ENCODE measurements at regions not wholly inside any gene's neighbourhood (a gene's known extent, or its start where the extent isn't known, plus 50 kb on each side); places are given as distances from the start of the nearest gene placed in this dataset.

GRCh38 chr16:64621616-64622015, 500.2 kb downstream of the CDH11 start:
- intact Hi-C loops (cut with DNase I, micrococcal nuclease) = no loop called here
- Histone ChIP-seq H3K27me3 (ENCODE audit: control insufficient read depth in 1 of 2, insufficient read depth in 2 of 2, low read length in 2 of 2) (no peaks in the 10 kb centered on the region), H3K27ac (ENCODE audit: low read depth in 1 of 2, low read length in 2 of 2) (no peak overlapping the region), H3K4me3 (ENCODE audit: low read length) (no peak overlapping the region), H3K36me3 (ENCODE audit: insufficient read depth, low read length) (no peaks in the 10 kb centered on the region), H3K9me3 (ENCODE audit: control insufficient read depth in 1 of 2, insufficient read depth in 1 of 2, low read length in 2 of 2) (peaks cover 9% of the 10 kb centered on the region in 2 experiments), H3K4me1 (ENCODE audit: insufficient read depth, low read length) (no peaks in the 10 kb centered on the region)
- CTCF ChIA-PET = no interaction called here
- Mint-ChIP-seq H3K4me1 (ENCODE audit: low read depth) (no peaks in the 10 kb centered on the region), H3K4me3 (no peak overlapping the region), H3K27me3 (no peaks in the 10 kb centered on the region), H3K27ac (no peak overlapping the region), H3K36me3 (ENCODE audit: low read depth) (no peaks in the 10 kb centered on the region), H3K9me3 (peaks cover 13% of the 10 kb centered on the region)
- TF ChIP-seq, protein P1, sequence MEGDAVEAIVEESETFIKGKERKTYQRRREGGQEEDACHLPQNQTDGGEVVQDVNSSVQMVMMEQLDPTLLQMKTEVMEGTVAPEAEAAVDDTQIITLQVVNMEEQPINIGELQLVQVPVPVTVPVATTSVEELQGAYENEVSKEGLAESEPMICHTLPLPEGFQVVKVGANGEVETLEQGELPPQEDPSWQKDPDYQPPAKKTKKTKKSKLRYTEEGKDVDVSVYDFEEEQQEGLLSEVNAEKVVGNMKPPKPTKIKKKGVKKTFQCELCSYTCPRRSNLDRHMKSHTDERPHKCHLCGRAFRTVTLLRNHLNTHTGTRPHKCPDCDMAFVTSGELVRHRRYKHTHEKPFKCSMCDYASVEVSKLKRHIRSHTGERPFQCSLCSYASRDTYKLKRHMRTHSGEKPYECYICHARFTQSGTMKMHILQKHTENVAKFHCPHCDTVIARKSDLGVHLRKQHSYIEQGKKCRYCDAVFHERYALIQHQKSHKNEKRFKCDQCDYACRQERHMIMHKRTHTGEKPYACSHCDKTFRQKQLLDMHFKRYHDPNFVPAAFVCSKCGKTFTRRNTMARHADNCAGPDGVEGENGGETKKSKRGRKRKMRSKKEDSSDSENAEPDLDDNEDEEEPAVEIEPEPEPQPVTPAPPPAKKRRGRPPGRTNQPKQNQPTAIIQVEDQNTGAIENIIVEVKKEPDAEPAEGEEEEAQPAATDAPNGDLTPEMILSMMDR (IDR thresholded peaks at IDR 0.05) = no peak
- POLR2A ChIA-PET = no interaction called here
- ATAC-seq (ENCODE audit: poor library complexity) = no peak
- DNase-seq = no peak

GRCh38 chr16:64617836-64618476, 503.9 kb downstream of the CDH11 start:
- no peaks in the 10 kb centered on the region for H3K27me3 Mint-ChIP-seq
- H3K27ac Mint-ChIP-seq = no peak overlapping the region
- ATAC-seq (ENCODE audit: poor library complexity) (no peak), DNase-seq (no peak)
- TF ChIP-seq, protein P1 (IDR thresholded peaks at IDR 0.05) = no peak
- peaks cover 22% of the 10 kb centered on the region for H3K9me3 Mint-ChIP-seq
- no peaks in the 10 kb centered on the region for H3K36me3 Mint-ChIP-seq (ENCODE audit: low read depth)
- no peak overlapping the region for H3K4me3 ChIP-seq (ENCODE audit: low read length)
- no peak overlapping the region for H3K4me3 Mint-ChIP-seq
- no peaks in the 10 kb centered on the region for H3K27me3 ChIP-seq (ENCODE audit: control insufficient read depth in 1 of 2, insufficient read depth in 2 of 2, low read length in 2 of 2)
- intact Hi-C loops (cut with DNase I, micrococcal nuclease) = no loop called here
- no peaks in the 10 kb centered on the region for H3K36me3 ChIP-seq (ENCODE audit: insufficient read depth, low read length)
- POLR2A ChIA-PET = no interaction called here
- no peaks in the 10 kb centered on the region for H3K4me1 Mint-ChIP-seq (ENCODE audit: low read depth)
- H3K27ac ChIP-seq (ENCODE audit: low read depth in 1 of 2, low read length in 2 of 2) = no peak overlapping the region
- CTCF ChIA-PET = no interaction called here
- H3K9me3 ChIP-seq (ENCODE audit: control insufficient read depth in 1 of 2, insufficient read depth in 1 of 2, low read length in 2 of 2) = peaks cover 10 to 23% of the 10 kb centered on the region in 2 experiments
- H3K4me1 ChIP-seq (ENCODE audit: insufficient read depth, low read length) = no peaks in the 10 kb centered on the region

DNA sequence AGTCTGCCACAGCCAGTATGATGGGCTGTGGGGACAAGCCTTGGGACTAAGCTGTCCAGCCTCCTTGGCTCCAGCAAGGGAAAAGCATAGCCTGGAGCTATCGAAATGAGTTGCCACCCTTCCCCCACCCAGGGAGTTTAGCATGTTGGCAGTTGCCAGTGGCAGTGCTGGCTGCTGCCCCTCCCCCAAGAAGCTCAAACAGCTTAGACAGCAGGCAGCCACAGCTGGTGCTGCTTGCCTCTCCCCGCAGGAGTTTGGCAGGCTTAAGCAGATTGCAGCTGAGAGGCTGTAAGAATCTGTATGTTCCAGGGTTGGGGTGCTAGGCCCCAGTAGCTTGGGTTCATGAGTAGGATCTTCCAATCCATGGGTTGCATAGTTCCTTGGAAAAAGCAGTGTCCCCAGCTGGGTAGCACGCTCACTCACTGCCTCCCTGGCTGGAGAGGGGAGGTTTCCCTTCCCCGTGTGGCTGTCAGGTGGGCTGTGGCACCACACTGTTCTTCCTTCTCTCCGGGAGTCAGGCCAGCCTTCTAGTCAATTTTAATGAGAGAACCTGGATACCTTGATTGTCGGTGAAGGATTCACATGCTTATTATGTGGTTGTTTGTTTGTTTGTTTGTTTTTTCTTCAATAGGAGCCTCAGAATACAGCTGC, 506.1 kb downstream of the CDH11 start:
- POLR2A ChIA-PET = no interaction called here

More for the DNA sequence above, 506.1 kb downstream of the CDH11 start:
- H3K4me1 Mint-ChIP-seq (ENCODE audit: low read depth) = no peaks in the 10 kb centered on the region
- no peak for ATAC-seq (ENCODE audit: poor library complexity)
- Histone ChIP-seq H3K4me3 (ENCODE audit: low read length) (no peak overlapping the region), H3K9me3 (ENCODE audit: control insufficient read depth in 1 of 2, insufficient read depth in 1 of 2, low read length in 2 of 2) (peaks cover 10 to 19% of the 10 kb centered on the region in 2 experiments), H3K4me1 (ENCODE audit: insufficient read depth, low read length) (no peaks in the 10 kb centered on the region), H3K27me3 (ENCODE audit: control insufficient read depth in 1 of 2, insufficient read depth in 2 of 2, low read length in 2 of 2) (no peaks in the 10 kb centered on the region), H3K36me3 (ENCODE audit: insufficient read depth, low read length) (no peaks in the 10 kb centered on the region), H3K27ac (ENCODE audit: low read depth in 1 of 2, low read length in 2 of 2) (no peak overlapping the region)
- no peaks in the 10 kb centered on the region for H3K27me3 Mint-ChIP-seq
- TF ChIP-seq, protein P1 (IDR thresholded peaks at IDR 0.05) = no peak
- peaks cover 22% of the 10 kb centered on the region for H3K9me3 Mint-ChIP-seq
- no peak overlapping the region for H3K4me3 Mint-ChIP-seq
- intact Hi-C loops (cut with DNase I, micrococcal nuclease) = no loop called here
- H3K27ac Mint-ChIP-seq = no peak overlapping the region
- no peaks in the 10 kb centered on the region for H3K36me3 Mint-ChIP-seq (ENCODE audit: low read depth)
- CTCF ChIA-PET = no interaction called here
- no peak for DNase-seq

Measured in CD4-positive, alpha-beta T cell (primary cell).